NB4 (cell line): ENCODE measurements at regions not wholly inside any gene's neighbourhood (a gene's known extent, or its start where the extent isn't known, plus 50 kb on each side); places are given as distances from the start of the nearest gene placed in this dataset.

Source experiments
- CTCF ChIP-seq: IDR thresholded peaks from one replicate; pipeline ENCODE4 v1.5.1; 2012; ENCODE audit warnings: low read depth, low read length
- MAX ChIP-seq: IDR thresholded peaks from 2 replicates; pipeline ENCODE4 v1.6.1; 2011; ENCODE audit warnings: low read depth, low read length
- MYC ChIP-seq: IDR thresholded peaks from 2 replicates; pipeline ENCODE4 v1.6.1; 2011; ENCODE audit warnings: low read depth, low read length
- POLR2A ChIP-seq: IDR thresholded peaks from 2 replicates; pipeline ENCODE4 v1.6.1; 2011; ENCODE audit warnings: mild to moderate bottlenecking; ENCODE audit not compliant: insufficient read length; ENCODE audit errors: extremely low read depth

GRCh38 chr12:13911756-13912554 is 69.4 kb downstream of the GRIN2B start:
- TF ChIP-seq POLR2A (no peak), CTCF (no peak), MYC (no peak), MAX (no peak)
